HepG2 (cell line): ENCODE measurements at regions not wholly inside any gene's neighbourhood (a gene's known extent, or its start where the extent isn't known, plus 50 kb on each side); places are given as distances from the start of the nearest gene placed in this dataset.

ENCODE experiments used
- ATAC-seq: fragments of 200-7000 bp; cut with Tn5 transposase; 3 replicates; pipeline ENCODE4 v1.9.1; 2020; ENCODE audit warnings: mild to moderate bottlenecking, moderate library complexity
- BruUV-seq: library from RNA; stranded (reverse); fragments of 400-500 nt; replicated peaks from 2 replicates; lab custom pipeline; 2021; lab: Mats Ljungman, UMichigan
- CTCF ChIA-PET: fragments of 300-600 bp; formaldehyde crosslinking; extraction: SDS; loops from one replicate; lab custom pipeline; 2021; ENCODE audit warnings: low total read pairs, inconsistent platforms, low intra/inter-chr PET ratio; lab: Yijun Ruan, JAX
- POLR2A ChIA-PET: fragments of 350-600 bp; sonication (Branson Sonifier 250); formaldehyde crosslinking; loops from one replicate; lab custom pipeline; 2020; ENCODE audit warnings: antibody characterized with exemption, inconsistent platforms; lab: Yijun Ruan, JAX
- DNase-seq: peaks from one replicate; pipeline ENCODE4 v3.0.0-alpha.2; 2015; ENCODE audit warnings: low spot score
- FAIRE-seq: peaks from 3 replicates; lab custom pipeline; 2011; peaks lifted over from hg19 to GRCh38; lab: Jason Lieb, UNC
- H2AFZ ChIP-seq: one replicate; pipeline ENCODE4 v1.6.1; 2011; ENCODE audit warnings: low read length, inconsistent platforms
- H3K27ac ChIP-seq: fragments of 300-600 bp; 3 replicates; pipeline ENCODE4 v1.8.0; 2011; ENCODE audit warnings: mixed run types, mild to moderate bottlenecking, mixed read lengths, low read length, inconsistent platforms; ENCODE audit not compliant: insufficient read depth; ENCODE audit errors: extremely low read length
- H3K27me3 ChIP-seq, 2 experiments: fragments of 200-600 bp in 1 of 2; 2 replicates in 1 of 2; 3 replicates in 1 of 2; pipeline versions ENCODE4 v1.6.0 to v1.8.0; 2011; ENCODE audit warnings: low read length in 2 of 2, mild to moderate bottlenecking in 2 of 2, moderate library complexity in 2 of 2, inconsistent platforms in 1 of 2; ENCODE audit not compliant: insufficient read depth in 2 of 2, control insufficient read depth in 1 of 2
- H3K36me3 ChIP-seq, 2 experiments: fragments of 200-600 bp in 1 of 2; replicated peaks in 1 of 2; 2 replicates in 1 of 2; 3 replicates in 1 of 2; pipeline versions ENCODE4 v1.5.1 to v1.8.0; 2011; ENCODE audit warnings: low read length in 2 of 2, inconsistent platforms in 1 of 2; ENCODE audit not compliant: insufficient read depth in 2 of 2, control insufficient read depth in 1 of 2
- H3K4me1 ChIP-seq: 2 replicates; pipeline ENCODE4 v1.5.1; 2012; ENCODE audit warnings: low read length, inconsistent platforms; ENCODE audit not compliant: insufficient read depth
- H3K4me2 ChIP-seq: 2 replicates; pipeline ENCODE4 v1.6.0; 2011; ENCODE audit warnings: low read depth, low read length, inconsistent platforms
- H3K4me3 ChIP-seq, 3 experiments: fragments of 200-600 bp in 1 of 3; sonication (generic), shearing (Covaris generic) in 1 of 3; replicated peaks in 1 of 3; 2 replicates each; pipeline ENCODE4 v1.5.1; 2011 to 2016; ENCODE audit warnings: low read length in 3 of 3, inconsistent platforms in 2 of 3, low read depth in 2 of 3, mild to moderate bottlenecking in 2 of 3, control low read depth in 1 of 3, mixed read lengths in 1 of 3; ENCODE audit not compliant: insufficient read depth in 1 of 3
- H3K79me2 ChIP-seq: one replicate; pipeline ENCODE4 v1.6.1; 2011; ENCODE audit warnings: low read length, inconsistent platforms; ENCODE audit not compliant: insufficient read depth
- H3K9ac ChIP-seq: 2 replicates; pipeline ENCODE4 v1.6.0; 2011; ENCODE audit warnings: mild to moderate bottlenecking, low read depth, low read length, inconsistent platforms; ENCODE audit not compliant: insufficient read depth
- H3K9me3 ChIP-seq: 2 replicates; pipeline ENCODE4 v1.5.1; 2012; ENCODE audit warnings: mild to moderate bottlenecking, low read length
- H4K20me1 ChIP-seq: 2 replicates; pipeline ENCODE4 v1.6.0; 2011; ENCODE audit warnings: inconsistent platforms, mild to moderate bottlenecking, low read length, moderate library complexity; ENCODE audit not compliant: insufficient read depth
- ARID4A ChIP-seq: sonication (generic); formaldehyde crosslinking; IDR thresholded peaks from 2 replicates; pipeline ENCODE4 v1.5.0; 2020; ENCODE audit warnings: mild to moderate bottlenecking, missing genetic modification reagents, borderline replicate concordance
- BORCS8-MEF2B ChIP-seq: sonication (generic); formaldehyde crosslinking; IDR thresholded peaks from 2 replicates; pipeline ENCODE4 v1.8.0; 2022; ENCODE audit warnings: mild to moderate bottlenecking, missing genetic modification reagents
- JDP2 ChIP-seq: sonication (generic); formaldehyde crosslinking; IDR thresholded peaks from 2 replicates; pipeline ENCODE4 v1.8.1; 2022; ENCODE audit warnings: missing genetic modification reagents, borderline replicate concordance
- MLLT10 ChIP-seq: sonication (generic); formaldehyde crosslinking; IDR thresholded peaks from 2 replicates; pipeline ENCODE4 v1.4.0; 2020; ENCODE audit warnings: missing genetic modification reagents
- MTF1 ChIP-seq: sonication (generic); formaldehyde crosslinking; IDR thresholded peaks from 2 replicates; pipeline ENCODE4 v1.5.0; 2020; ENCODE audit warnings: missing genetic modification reagents
- RCOR2 ChIP-seq: IDR thresholded peaks from 2 replicates; pipeline ENCODE4 v1.6.1; 2016; ENCODE audit warnings: missing biosample characterization, missing genetic modification reagents
- TBP ChIP-seq: sonication (generic); formaldehyde crosslinking; IDR thresholded peaks from 2 replicates; pipeline ENCODE4 v1.5.0; 2020; ENCODE audit warnings: missing genetic modification reagents
- ZFP36 ChIP-seq: fragments of 150-350 bp; IDR thresholded peaks from 2 replicates; pipeline ENCODE4 v1.6.1; 2018; ENCODE audit warnings: borderline replicate concordance, low read length, low read depth; ENCODE audit not compliant: partially characterized antibody
- ZNF235 ChIP-seq: sonication (generic); formaldehyde crosslinking; IDR thresholded peaks from 2 replicates; pipeline ENCODE4 v1.8.1; 2023; ENCODE audit warnings: mild to moderate bottlenecking, missing genetic modification reagents, borderline replicate concordance
- ZNF281 ChIP-seq: sonication (generic); formaldehyde crosslinking; IDR thresholded peaks from 2 replicates; pipeline ENCODE4 v1.4.0; 2020; ENCODE audit warnings: missing genetic modification reagents, borderline replicate concordance
- ZNF292 ChIP-seq: sonication (generic); formaldehyde crosslinking; IDR thresholded peaks from 2 replicates; pipeline ENCODE4 v1.8.1; 2022; ENCODE audit warnings: mild to moderate bottlenecking, low read depth, missing genetic modification reagents, borderline replicate concordance
- ZNF446 ChIP-seq: sonication (generic); formaldehyde crosslinking; IDR thresholded peaks from 2 replicates; pipeline ENCODE4 v1.5.0; 2020; ENCODE audit warnings: mild to moderate bottlenecking, missing genetic modification reagents
- ZNF569 ChIP-seq: sonication (generic); formaldehyde crosslinking; IDR thresholded peaks from 2 replicates; pipeline ENCODE4 v1.5.0; 2020; ENCODE audit warnings: mild to moderate bottlenecking, missing genetic modification reagents, moderate library complexity, borderline replicate concordance
- WGBS: methylation state at CpG from one replicate; pipeline ENCODE4 v1.1.6; 2017; ENCODE audit warnings: low lambda C conversion rate; 5-methylcytosine and 5-hydroxymethylcytosine counted together
- in situ Hi-C: cut with HindIII; loops from 2 replicates; pipeline ENCODE4 v1.10.0; 2017; ENCODE audit warnings: low pct_unique_long_range_greater_than_20kb; ENCODE audit not compliant: extremely low pct_ligation_motif_present
- intact Hi-C: fragments of 100-400 bp; cut with micrococcal nuclease; formaldehyde crosslinking; loops from one replicate; pipeline ENCODE4 v1.10.0; 2022; ENCODE audit not compliant: unreplicated experiment

- Histone ChIP-seq H3K9ac (no peak overlapping the region), H3K27me3 (no peaks in the 10 kb centered on the region), H3K9me3 (no peaks in the 10 kb centered on the region), H3K27ac (no peak overlapping the region), H3K79me2 (no peaks in the 10 kb centered on the region), H2AFZ (no peak overlapping the region), H3K4me3 (no peak overlapping the region), H3K4me2 (no peak overlapping the region), H3K36me3 (peaks cover 0 to under 1% of the 10 kb centered on the region in 2 experiments; a peak in 1 of 5 replicates), H4K20me1 (no peaks in the 10 kb centered on the region), H3K4me1 (0 out of 2 replicates have a peak, but pooled peaks cover 5% of the 10 kb centered on the region)
- POLR2A ChIA-PET = no interaction called here
- BruUV-seq = no TSS peak
- no peak for TF ChIP-seq MTF1 (CRISPR knock-in tag)
- WGBS = 100% methylated on average over 2 of the region's 2 CpGs
- CTCF ChIA-PET = no interaction called here
- no peak for DNase-seq
- intact Hi-C loops (no loop called here), in situ Hi-C loops (no loop called here)
- FAIRE-seq = no peak
- no peak for ATAC-seq
Observed at GRCh38 chr18:39403121-39403520, 1837.5 kb upstream of the CELF4 start.

GRCh38 chr18:39399662-39400061, 1834.1 kb upstream of the CELF4 start:
- Histone ChIP-seq H3K9me3 (0 out of 2 replicates have a peak, but pooled peaks cover 1% of the 10 kb centered on the region), H3K27me3 (no peaks in the 10 kb centered on the region), H3K4me1 (no peaks in the 10 kb centered on the region), H3K9ac (no peak overlapping the region), H3K36me3 (no peaks in the 10 kb centered on the region), H4K20me1 (no peaks in the 10 kb centered on the region), H3K79me2 (no peaks in the 10 kb centered on the region), H3K4me3 (no peak overlapping the region), H2AFZ (no peak overlapping the region), H3K27ac (no peak overlapping the region), H3K4me2 (no peak overlapping the region)
- ChIA-PET POLR2A (no interaction called here), CTCF (no interaction called here)
- FAIRE-seq = no peak
- ATAC-seq = no peak
- intact Hi-C loops = no loop called here
- no peak for DNase-seq
- WGBS = 91% methylated on average over 1 of the region's 1 CpG
- no TSS peak for BruUV-seq
- in situ Hi-C loops = no loop called here
- no peak for TF ChIP-seq ARID4A (CRISPR knock-in tag)
- TF ChIP-seq ZNF281 (CRISPR knock-in tag) = no peak
- no peak for TF ChIP-seq ZNF446
- TF ChIP-seq MLLT10 (CRISPR knock-in tag) = no peak
- no peak for TF ChIP-seq RCOR2 (CRISPR knock-in tag)
- TF ChIP-seq ZNF292 (CRISPR knock-in tag) = no peak
- TF ChIP-seq JDP2 (CRISPR knock-in tag) = no peak
- TF ChIP-seq BORCS8-MEF2B = no peak
- no peak for TF ChIP-seq ZNF569 (CRISPR knock-in tag)
- TF ChIP-seq ZFP36 = no peak
- TF ChIP-seq ZNF235 (CRISPR knock-in tag) = no peak
- TF ChIP-seq TBP (CRISPR knock-in tag) = no peak
